ENCODE measurements at regions not wholly inside any gene's neighbourhood (a gene's known extent, or its start where the extent isn't known, plus 50 kb on each side); places are given as distances from the start of the nearest gene placed in this dataset.

- peaks cover 6% of the 10 kb centered on the region for H3K4me1 ChIP-seq (ENCODE audit: low read length)
- H3K27ac ChIP-seq (ENCODE audit: low read length): no peak overlapping the region
- H4K20me1 ChIP-seq (ENCODE audit: insufficient read depth, low read length): no peaks in the 10 kb centered on the region
- no peaks in the 10 kb centered on the region for H3K36me3 ChIP-seq (replicated peaks; ENCODE audit: low read depth, low read length)
- H3K4me2 ChIP-seq (ENCODE audit: low read length): no peak overlapping the region
- no peaks in the 10 kb centered on the region for H3K27me3 ChIP-seq (ENCODE audit: low read depth, low read length)
- TF ChIP-seq EZH2phosphoT487 (IDR thresholded peaks at IDR 0.05; ENCODE audit: low read depth): no peak
- TF ChIP-seq CTCF (IDR thresholded peaks at IDR 0.05; ENCODE audit: low read depth, low read length): no peak
- H3K9ac ChIP-seq (ENCODE audit: low read length): no peak overlapping the region
- no peaks in the 10 kb centered on the region for H3K9me3 ChIP-seq (ENCODE audit: insufficient read depth, low read length)
- no peaks in the 10 kb centered on the region for H3K79me2 ChIP-seq (ENCODE audit: low read length)
- H3K4me3 ChIP-seq (ENCODE audit: low read length): no peak overlapping the region
- no peak overlapping the region for H2AFZ ChIP-seq (ENCODE audit: low read depth, low read length)
Measured at GRCh38 chr2:122634256-122634655, 878.8 kb downstream of the TSN start.

GRCh38 chr2:122634920-122635319 lies 879.5 kb downstream of the TSN start:
- Histone ChIP-seq H2AFZ (ENCODE audit: low read depth, low read length) (no peak overlapping the region), H3K36me3 (replicated peaks; ENCODE audit: low read depth, low read length) (no peaks in the 10 kb centered on the region), H3K79me2 (ENCODE audit: low read length) (no peaks in the 10 kb centered on the region), H3K9ac (ENCODE audit: low read length) (no peak overlapping the region), H3K9me3 (ENCODE audit: insufficient read depth, low read length) (no peaks in the 10 kb centered on the region), H3K27ac (ENCODE audit: low read length) (no peak overlapping the region), H3K27me3 (ENCODE audit: low read depth, low read length) (no peaks in the 10 kb centered on the region), H3K4me2 (ENCODE audit: low read length) (no peak overlapping the region), H3K4me3 (ENCODE audit: low read length) (no peak overlapping the region), H3K4me1 (ENCODE audit: low read length) (peaks cover 12% of the 10 kb centered on the region), H4K20me1 (ENCODE audit: insufficient read depth, low read length) (no peaks in the 10 kb centered on the region)
- TF ChIP-seq EZH2phosphoT487 (IDR thresholded peaks at IDR 0.05; ENCODE audit: low read depth): no peak
- no peak for TF ChIP-seq CTCF (IDR thresholded peaks at IDR 0.05; ENCODE audit: low read depth, low read length)

GRCh38 chr2:122635686-122636085 lies 880.2 kb downstream of the TSN start:
- Histone ChIP-seq H2AFZ (ENCODE audit: low read depth, low read length) (no peak overlapping the region), H3K27me3 (ENCODE audit: low read depth, low read length) (no peaks in the 10 kb centered on the region), H3K9ac (ENCODE audit: low read length) (no peak overlapping the region), H3K36me3 (replicated peaks; ENCODE audit: low read depth, low read length) (no peaks in the 10 kb centered on the region), H3K4me2 (ENCODE audit: low read length) (no peak overlapping the region), H3K79me2 (ENCODE audit: low read length) (no peaks in the 10 kb centered on the region), H3K4me3 (ENCODE audit: low read length) (no peak overlapping the region), H3K4me1 (ENCODE audit: low read length) (peaks cover 12% of the 10 kb centered on the region), H4K20me1 (ENCODE audit: insufficient read depth, low read length) (no peaks in the 10 kb centered on the region), H3K27ac (ENCODE audit: low read length) (no peak overlapping the region), H3K9me3 (ENCODE audit: insufficient read depth, low read length) (no peaks in the 10 kb centered on the region)
- TF ChIP-seq EZH2phosphoT487 (IDR thresholded peaks at IDR 0.05; ENCODE audit: low read depth) (no peak), CTCF (IDR thresholded peaks at IDR 0.05; ENCODE audit: low read depth, low read length) (no peak)

GRCh38 chr2:122636097-122636496 lies 880.6 kb downstream of the TSN start:
- no peak overlapping the region for H3K27ac ChIP-seq (ENCODE audit: low read length)
- H3K79me2 ChIP-seq (ENCODE audit: low read length): no peaks in the 10 kb centered on the region
- no peaks in the 10 kb centered on the region for H3K9me3 ChIP-seq (ENCODE audit: insufficient read depth, low read length)
- TF ChIP-seq EZH2phosphoT487 (IDR thresholded peaks at IDR 0.05; ENCODE audit: low read depth) (no peak), CTCF (IDR thresholded peaks at IDR 0.05; ENCODE audit: low read depth, low read length) (no peak)
- no peaks in the 10 kb centered on the region for H3K27me3 ChIP-seq (ENCODE audit: low read depth, low read length)
- H3K4me2 ChIP-seq (ENCODE audit: low read length): no peak overlapping the region
- peaks cover 12% of the 10 kb centered on the region for H3K4me1 ChIP-seq (ENCODE audit: low read length)
- no peak overlapping the region for H3K4me3 ChIP-seq (ENCODE audit: low read length)
- no peaks in the 10 kb centered on the region for H4K20me1 ChIP-seq (ENCODE audit: insufficient read depth, low read length)
- no peak overlapping the region for H3K9ac ChIP-seq (ENCODE audit: low read length)
- no peaks in the 10 kb centered on the region for H3K36me3 ChIP-seq (replicated peaks; ENCODE audit: low read depth, low read length)
- H2AFZ ChIP-seq (ENCODE audit: low read depth, low read length): no peak overlapping the region

All from OCI-LY3 (cell line).